Right lobe of liver (tissue), 6 donors: ENCODE measurements at regions not wholly inside any gene's neighbourhood (a gene's known extent, or its start where the extent isn't known, plus 50 kb on each side); places are given as distances from the start of the nearest gene placed in this dataset.

Source experiments
- ATAC-seq, 4 donors: fragments of 200-7000 bp; cut with Tn5 transposase; one replicate each; pipeline ENCODE4 v1.9.1; 2020; ENCODE audit warnings: mild to moderate bottlenecking in 4 of 4, moderate library complexity in 4 of 4
- DNase-seq, 3 donors: peaks; one replicate each; pipeline ENCODE4 v3.0.0-alpha.2; 2020
- H3K27ac ChIP-seq, 3 donors: fragments of 200-600 bp; one replicate each; pipeline ENCODE4 v1.8.0; 2022
- H3K27me3 ChIP-seq, 2 donors: fragments of 200-600 bp; one replicate each; pipeline ENCODE4 v1.8.0; 2022
- H3K36me3 ChIP-seq, 4 donors: fragments of 200-600 bp; sonication (generic) in 1 of 4; one replicate each; pipeline versions ENCODE4 v1.5.1 to v1.8.0; 2017 to 2022; ENCODE audit warnings: control low read depth in 1 of 4
- H3K4me1 ChIP-seq, 4 donors: fragments of 200-600 bp; sonication (generic) in 1 of 4; one replicate each; pipeline versions ENCODE4 v1.5.1 to v1.8.0; 2017 to 2022; ENCODE audit warnings: control low read depth in 1 of 4
- H3K4me3 ChIP-seq, 3 donors: fragments of 200-600 bp; one replicate each; pipeline ENCODE4 v1.8.0; 2022
- H3K9me3 ChIP-seq, 4 donors: fragments of 200-600 bp; sonication (generic) in 1 of 4; one replicate each; pipeline versions ENCODE4 v1.5.1 to v1.8.0; 2017 to 2022; ENCODE audit warnings: control low read depth in 1 of 4
- CTCF ChIP-seq, 4 donors: fragments of 200-600 bp in 3 of 4; fragments of 450-650 bp in 1 of 4; IDR thresholded peaks; one replicate each; pipeline versions ENCODE4 v1.5.1 to v1.8.0; 2016 to 2022; ENCODE audit warnings: antibody characterized with exemption in 4 of 4, mild to moderate bottlenecking in 2 of 4
- POLR2A ChIP-seq: fragments of 450-650 bp; IDR thresholded peaks from one replicate; pipeline ENCODE4 v1.6.1; 2017; ENCODE audit warnings: antibody characterized with exemption, mild to moderate bottlenecking
- WGBS: methylation state at CpG from one replicate; pipeline ENCODE4 v1.1.6; 2018; ENCODE audit warnings: low coverage, low lambda C conversion rate; ENCODE audit not compliant: insufficient coverage; ENCODE audit errors: missing lambda C conversion rate; 5-methylcytosine and 5-hydroxymethylcytosine counted together
- intact Hi-C, 2 donors: fragments of 100-400 bp; cut with DNase I; formaldehyde crosslinking; loops; one replicate each; pipeline versions ENCODE4 v1.11.2 to v1.14.1; 2022
- donor health status: DM: no; HTN: yes; CAD: no.
- donor health status: DM: no; HTN: no; CAD: no.
- donor health status: DM: no; HTN: no; CAD: no.
- donor health status: DM: no; HTN: yes; CAD: no.
- donor health status: DM: no; HTN: yes; CAD: no.

- WGBS = 16% methylated on average over 3 of the region's 3 CpGs
- peak; percentile 58 to 92 (median 84) for ATAC-seq
- DNase-seq = peak; percentile 37 to 59 (median 44)
- TF ChIP-seq POLR2A = no peak
- no peaks in the 10 kb centered on the region for H3K4me1 ChIP-seq
- intact Hi-C loops = no loop called here
- no peaks in the 10 kb centered on the region for H3K36me3 ChIP-seq
- no peaks in the 10 kb centered on the region for H3K27me3 ChIP-seq
- H3K9me3 ChIP-seq = no peaks in the 10 kb centered on the region
- H3K4me3 ChIP-seq = no peak overlapping the region
- H3K27ac ChIP-seq = no peak overlapping the region
These were observed 263.8 kb upstream of the NDST3 start for GRCh38 chr4:117770269-117771102.

- intact Hi-C loops = no loop called here
- H3K27me3 ChIP-seq = no peaks in the 10 kb centered on the region
- WGBS = 84% methylated on average over 6 of the region's 6 CpGs
- H3K27ac ChIP-seq = no peak overlapping the region
- no peak overlapping the region for H3K4me3 ChIP-seq
- H3K9me3 ChIP-seq = no peaks in the 10 kb centered on the region
- no peaks in the 10 kb centered on the region for H3K36me3 ChIP-seq
- no peak for TF ChIP-seq CTCF (IDR thresholded peaks at IDR 0.05)
- TF ChIP-seq POLR2A = no peak
- peak in 3 of 4 donors; percentile 36 to 40 (median 38) for ATAC-seq
- no peaks in the 10 kb centered on the region for H3K4me1 ChIP-seq
- DNase-seq = no peak
These were observed 262.5 kb upstream of the NDST3 start for GRCh38 chr4:117771647-117772337.

- H3K27ac ChIP-seq = no peak overlapping the region
- TF ChIP-seq POLR2A (no peak), CTCF (IDR thresholded peaks at IDR 0.05) (no peak)
- no CpG with 5 or more reads among the region's 2 CpGs for WGBS
- ATAC-seq (no peak), DNase-seq (no peak)
- no peak overlapping the region for H3K4me3 ChIP-seq
- H3K9me3 ChIP-seq = no peaks in the 10 kb centered on the region
- intact Hi-C loops = no loop called here
- H3K36me3 ChIP-seq = no peaks in the 10 kb centered on the region
- H3K4me1 ChIP-seq = no peaks in the 10 kb centered on the region
- H3K27me3 ChIP-seq = no peaks in the 10 kb centered on the region
These were observed 261.0 kb upstream of the NDST3 start for GRCh38 chr4:117773064-117773936.

- 88% methylated on average over 1 of the region's 1 CpG for WGBS
- Histone ChIP-seq H3K9me3 (no peaks in the 10 kb centered on the region), H3K4me1 (no peaks in the 10 kb centered on the region), H3K36me3 (no peaks in the 10 kb centered on the region), H3K27me3 (no peaks in the 10 kb centered on the region), H3K4me3 (no peak overlapping the region), H3K27ac (no peak overlapping the region)
- intact Hi-C loops = no loop called here
- no peak for ATAC-seq
- DNase-seq = no peak
- TF ChIP-seq CTCF (IDR thresholded peaks at IDR 0.05) (no peak), POLR2A (no peak)
These were observed 256.6 kb upstream of the NDST3 start for GRCh38 chr4:117777721-117778120.
